DOHH2 (cell line): ENCODE measurements at regions not wholly inside any gene's neighbourhood (a gene's known extent, or its start where the extent isn't known, plus 50 kb on each side); places are given as distances from the start of the nearest gene placed in this dataset.

Experiments used
- EZH2phosphoT487 ChIP-seq: fragments of 200-600 bp; sonication (generic); IDR thresholded peaks from 2 replicates; pipeline ENCODE4 v1.6.1; 2017; ENCODE audit warnings: borderline replicate concordance, mild to moderate bottlenecking, antibody characterized with exemption, low read length, moderate library complexity, mixed read lengths
- TF ChIP-seq, protein P1 (sequence below): fragments of 200-600 bp; sonication (generic); IDR thresholded peaks from one replicate; pipeline ENCODE4 v1.5.1; 2014; ENCODE audit warnings: antibody characterized with exemption, mild to moderate bottlenecking, low read depth, low read length; ENCODE audit not compliant: poor library complexity, severe bottlenecking

DNA sequence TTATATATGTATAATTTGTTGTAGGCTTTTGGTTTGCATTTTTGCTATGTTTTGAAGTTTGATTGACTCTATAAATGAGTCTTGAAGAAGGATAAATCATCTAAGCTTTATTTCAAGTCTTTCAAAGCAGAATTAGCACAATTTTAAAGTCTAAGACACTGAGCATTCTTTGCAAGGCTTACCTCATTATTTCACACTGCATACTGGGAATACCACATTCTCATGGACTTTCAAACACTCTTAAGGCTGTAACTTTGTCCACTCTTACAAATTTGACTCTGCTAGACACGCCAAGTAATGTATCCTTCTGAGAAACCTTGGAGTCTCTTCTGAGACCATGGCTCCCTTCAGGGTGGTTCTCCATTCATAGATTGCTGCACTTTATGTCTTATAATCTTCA lies 281.3 kb upstream of the COL8A1 start:
- TF ChIP-seq, protein P1, sequence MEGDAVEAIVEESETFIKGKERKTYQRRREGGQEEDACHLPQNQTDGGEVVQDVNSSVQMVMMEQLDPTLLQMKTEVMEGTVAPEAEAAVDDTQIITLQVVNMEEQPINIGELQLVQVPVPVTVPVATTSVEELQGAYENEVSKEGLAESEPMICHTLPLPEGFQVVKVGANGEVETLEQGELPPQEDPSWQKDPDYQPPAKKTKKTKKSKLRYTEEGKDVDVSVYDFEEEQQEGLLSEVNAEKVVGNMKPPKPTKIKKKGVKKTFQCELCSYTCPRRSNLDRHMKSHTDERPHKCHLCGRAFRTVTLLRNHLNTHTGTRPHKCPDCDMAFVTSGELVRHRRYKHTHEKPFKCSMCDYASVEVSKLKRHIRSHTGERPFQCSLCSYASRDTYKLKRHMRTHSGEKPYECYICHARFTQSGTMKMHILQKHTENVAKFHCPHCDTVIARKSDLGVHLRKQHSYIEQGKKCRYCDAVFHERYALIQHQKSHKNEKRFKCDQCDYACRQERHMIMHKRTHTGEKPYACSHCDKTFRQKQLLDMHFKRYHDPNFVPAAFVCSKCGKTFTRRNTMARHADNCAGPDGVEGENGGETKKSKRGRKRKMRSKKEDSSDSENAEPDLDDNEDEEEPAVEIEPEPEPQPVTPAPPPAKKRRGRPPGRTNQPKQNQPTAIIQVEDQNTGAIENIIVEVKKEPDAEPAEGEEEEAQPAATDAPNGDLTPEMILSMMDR, result no peak
- TF ChIP-seq EZH2phosphoT487, result no peak
